HG02588 (cell line): ENCODE measurements at regions not wholly inside any gene's neighbourhood (a gene's known extent, or its start where the extent isn't known, plus 50 kb on each side); places are given as distances from the start of the nearest gene placed in this dataset.

Experiments used
- ATAC-seq: cut with Tn5 transposase; IDR thresholded peaks from one replicate; pipeline ENCODE4 v1.9.1; 2021; ENCODE audit warnings: mild to moderate bottlenecking, moderate library complexity; ENCODE audit not compliant: unreplicated experiment

DNA sequence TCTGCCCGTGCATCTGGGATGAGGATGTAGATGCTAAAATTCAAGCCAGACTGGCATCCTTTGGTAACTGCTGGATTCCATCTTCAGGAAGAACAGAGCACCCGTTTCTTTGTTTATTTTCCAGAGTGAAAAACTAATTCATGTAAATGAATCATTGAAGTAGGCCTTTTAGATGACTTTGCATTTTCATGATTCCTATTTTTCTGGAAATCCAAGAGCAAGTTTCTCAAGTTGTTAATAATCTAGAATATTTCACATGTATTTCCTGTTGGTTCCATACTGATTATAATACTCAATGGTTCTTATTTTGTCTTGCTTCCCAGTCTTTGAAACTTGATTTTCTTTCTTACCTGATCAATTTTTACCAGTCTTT is 328.4 kb downstream of the LPIN1 start:
- no peak for ATAC-seq

GRCh38 chr2:12075603-12076002 is 329.2 kb downstream of the LPIN1 start:
- ATAC-seq, result no peak

GRCh38 chr2:12076810-12077209 is 330.4 kb downstream of the LPIN1 start:
- peak; percentile 50 for ATAC-seq

DNA sequence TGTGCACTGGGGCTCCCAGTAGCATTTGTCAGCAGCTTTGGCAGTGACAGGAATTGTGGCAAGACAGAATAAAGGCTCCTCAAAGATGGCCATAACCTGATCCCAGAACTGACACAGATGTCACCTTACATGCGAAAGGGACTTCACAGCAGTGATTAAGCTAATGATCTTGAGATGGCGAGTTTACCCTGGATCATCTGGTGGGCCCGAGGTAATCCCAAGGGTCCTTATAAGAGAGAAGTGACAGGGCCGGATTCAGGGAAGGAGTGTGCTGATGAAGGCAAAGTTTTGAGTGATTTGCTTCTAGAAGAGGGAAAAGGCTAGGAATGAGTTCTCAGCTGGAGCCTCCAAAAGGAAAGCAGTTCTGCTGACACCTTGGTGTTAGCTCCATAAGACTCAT is 333.9 kb downstream of the LPIN1 start:
- no peak for ATAC-seq

GRCh38 chr2:12081481-12082210 is 335.2 kb downstream of the LPIN1 start:
- ATAC-seq, result no peak

DNA sequence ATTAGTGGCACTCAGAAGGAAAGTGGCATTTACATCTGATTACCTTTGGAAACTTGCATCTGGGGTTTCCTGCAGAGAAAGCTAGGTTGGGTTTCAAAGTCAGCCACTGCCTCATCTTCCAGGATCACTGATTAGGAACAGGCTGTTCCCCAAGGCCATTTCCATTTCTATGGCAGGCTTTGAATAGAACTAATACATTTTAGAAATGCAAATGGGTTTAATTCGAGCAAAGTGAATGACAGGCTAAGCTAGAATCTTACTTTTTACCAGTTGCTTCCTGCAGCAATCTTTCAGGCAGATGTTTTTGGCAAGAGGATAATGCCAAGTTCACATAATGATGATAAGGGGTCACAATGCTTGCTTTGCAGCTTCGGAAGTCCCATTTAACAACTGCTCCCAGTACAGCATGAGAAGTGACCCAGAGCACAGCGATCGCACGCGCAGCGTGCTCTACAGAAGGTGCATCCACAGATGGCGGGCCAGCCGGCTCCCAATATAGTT is 336.7 kb downstream of the LPIN1 start:
- ATAC-seq, result no peak

DNA sequence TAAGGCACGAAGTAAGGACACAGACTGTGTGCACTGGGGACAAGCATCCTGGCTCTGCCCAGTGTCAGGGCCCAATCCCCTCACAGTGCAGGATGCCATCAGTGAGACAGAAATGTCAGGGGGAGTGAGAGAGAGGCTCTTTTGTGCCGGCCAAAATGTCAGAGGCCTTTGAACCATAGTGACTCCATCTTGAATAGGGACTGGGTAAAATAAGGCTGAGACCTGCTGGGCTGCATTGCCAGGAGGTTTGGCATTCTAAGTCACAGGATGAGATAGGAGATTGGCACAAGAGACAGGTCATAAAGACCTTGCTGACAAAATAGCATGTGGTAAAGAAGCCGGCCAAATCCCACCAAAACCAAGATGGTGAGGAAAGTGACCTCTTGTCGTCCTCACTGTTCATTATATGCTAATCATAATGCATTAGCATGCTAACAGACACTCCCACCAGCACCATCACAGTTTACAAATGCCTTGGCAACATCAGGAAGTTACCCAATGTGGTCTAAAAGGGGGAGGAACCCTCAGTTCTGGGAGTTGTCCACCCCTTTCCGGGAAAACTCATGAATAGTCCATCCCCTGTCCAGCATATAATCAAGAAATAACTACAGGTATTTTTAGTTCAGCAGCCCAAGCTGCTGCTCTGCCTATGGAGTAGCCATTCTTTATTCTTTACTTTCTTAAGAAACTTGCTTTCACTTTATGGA is 337.4 kb downstream of the LPIN1 start:
- ATAC-seq, result no peak

- ATAC-seq, result no peak
These were observed 340.7 kb downstream of the LPIN1 start for GRCh38 chr2:12087175-12087574.

DNA sequence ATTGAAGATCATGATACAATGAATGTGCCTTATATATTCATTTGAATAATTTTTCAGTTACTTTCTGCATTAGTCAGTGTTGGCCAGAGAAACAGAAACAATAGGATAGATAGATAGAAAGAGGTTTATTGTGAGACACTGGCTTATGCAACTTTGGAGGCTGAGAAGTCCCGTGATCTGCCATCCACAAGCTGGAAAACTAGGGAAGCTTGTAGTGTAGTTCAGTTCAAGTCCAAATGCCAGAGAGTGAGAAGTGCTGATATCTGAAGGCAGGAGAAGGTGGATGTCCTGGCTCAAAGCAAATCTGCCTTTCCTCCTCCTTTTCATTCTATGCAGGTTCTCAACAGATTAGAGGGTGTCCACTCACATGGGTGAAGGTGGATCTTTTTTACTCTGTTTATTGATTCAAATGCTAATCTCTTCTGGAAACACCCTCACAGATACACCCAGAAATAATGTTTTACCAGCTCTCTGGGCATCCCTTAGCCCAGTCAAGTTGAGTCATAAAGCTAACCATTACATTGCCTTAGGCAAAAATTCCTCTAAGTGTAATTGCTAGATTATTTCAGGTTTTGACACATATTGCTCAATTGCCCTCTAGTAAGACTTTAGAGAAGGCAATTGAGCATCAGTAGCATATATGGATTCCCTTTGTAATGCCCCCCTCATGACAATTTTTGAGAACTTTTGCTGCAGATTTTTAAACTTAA is 341.4 kb downstream of the LPIN1 start:
- no peak for ATAC-seq

GRCh38 chr2:12089001-12089400 is 342.6 kb downstream of the LPIN1 start:
- no peak for ATAC-seq

GRCh38 chr2:12089496-12089895 is 343.1 kb downstream of the LPIN1 start:
- no peak for ATAC-seq

DNA sequence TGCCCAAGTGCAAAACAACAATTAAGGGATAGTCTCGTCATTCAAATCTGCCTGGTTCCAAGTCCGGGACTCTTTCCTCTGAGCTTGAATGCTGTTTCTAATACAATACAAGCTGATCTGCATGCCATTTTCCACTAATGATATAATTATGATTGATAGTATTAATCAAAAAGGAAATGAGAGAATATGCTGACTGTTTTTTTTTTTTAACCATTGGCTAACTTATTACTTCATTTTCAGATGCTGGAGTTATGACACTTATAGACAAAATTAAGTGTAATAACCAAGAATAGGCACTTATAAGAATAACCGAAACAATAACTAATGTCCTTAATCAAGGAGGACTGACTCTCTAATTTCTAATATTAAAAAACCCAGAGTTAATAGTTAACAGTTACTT is 343.6 kb downstream of the LPIN1 start:
- no peak for ATAC-seq

DNA sequence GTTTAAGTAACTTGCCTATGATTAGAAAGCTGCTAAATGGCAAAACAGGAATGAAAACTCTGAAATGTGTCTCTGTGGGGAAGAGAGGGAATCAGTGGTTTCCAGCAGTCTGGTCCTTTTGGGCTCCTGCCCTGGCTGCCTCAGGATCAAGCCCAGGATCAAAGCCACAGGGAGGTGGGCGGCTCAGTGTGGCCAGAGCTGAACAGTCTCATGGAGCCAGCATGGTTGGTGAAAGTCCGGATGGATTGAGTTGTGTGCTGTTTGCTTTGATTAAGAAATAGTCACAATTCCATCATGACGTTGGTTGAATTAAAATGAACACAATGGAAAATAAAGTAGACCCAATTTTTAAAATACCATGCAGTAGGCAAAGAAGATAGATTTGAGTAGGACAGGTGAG is 344.2 kb downstream of the LPIN1 start:
- no peak for ATAC-seq

DNA sequence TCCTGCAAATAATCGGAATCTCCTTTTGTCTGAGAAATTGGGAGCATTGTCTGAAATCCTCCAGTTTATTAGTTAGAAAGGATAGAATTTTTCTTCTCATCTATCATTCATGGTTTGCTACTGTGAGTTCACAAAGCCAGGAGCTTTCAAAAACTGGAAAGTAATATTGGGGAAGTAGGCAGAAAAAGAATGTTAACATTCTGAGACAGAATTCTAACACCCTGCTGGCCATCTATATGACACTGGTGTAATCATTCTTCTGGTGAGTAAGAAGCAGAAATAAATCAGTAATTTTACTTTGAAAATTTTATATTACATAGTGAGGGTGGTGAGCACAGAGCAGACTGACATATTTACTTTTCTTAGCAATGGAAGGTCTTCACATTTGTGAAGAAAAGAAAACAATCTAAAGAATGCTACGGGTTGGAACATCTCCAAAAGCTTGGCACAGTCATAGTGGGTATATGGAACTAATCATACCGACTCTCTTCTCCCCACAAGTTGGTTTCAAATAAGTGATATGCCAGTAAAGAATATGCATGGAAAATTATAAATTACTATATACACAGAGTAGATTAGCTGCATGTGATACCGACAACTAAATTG is 344.9 kb downstream of the LPIN1 start:
- ATAC-seq, result no peak

DNA sequence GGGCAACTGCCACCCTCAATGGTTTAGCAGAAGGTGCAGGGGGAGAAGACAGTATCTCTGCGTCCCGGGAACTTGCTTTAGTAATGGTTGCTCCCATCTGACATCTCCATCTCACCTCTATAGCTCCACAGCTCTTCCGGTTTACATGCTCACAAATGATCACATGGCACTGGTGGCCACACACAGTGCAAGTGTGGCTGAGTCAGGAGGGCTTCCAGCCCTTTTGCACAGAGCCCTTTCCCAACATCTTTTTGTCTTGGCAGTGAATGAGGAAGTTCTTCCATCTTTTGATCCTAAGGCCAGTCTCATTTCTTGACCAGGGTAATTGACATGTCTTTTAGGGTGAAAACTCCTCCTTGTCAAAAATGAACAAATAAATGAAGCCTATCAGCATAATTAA is 347.7 kb downstream of the LPIN1 start:
- ATAC-seq, result no peak

DNA sequence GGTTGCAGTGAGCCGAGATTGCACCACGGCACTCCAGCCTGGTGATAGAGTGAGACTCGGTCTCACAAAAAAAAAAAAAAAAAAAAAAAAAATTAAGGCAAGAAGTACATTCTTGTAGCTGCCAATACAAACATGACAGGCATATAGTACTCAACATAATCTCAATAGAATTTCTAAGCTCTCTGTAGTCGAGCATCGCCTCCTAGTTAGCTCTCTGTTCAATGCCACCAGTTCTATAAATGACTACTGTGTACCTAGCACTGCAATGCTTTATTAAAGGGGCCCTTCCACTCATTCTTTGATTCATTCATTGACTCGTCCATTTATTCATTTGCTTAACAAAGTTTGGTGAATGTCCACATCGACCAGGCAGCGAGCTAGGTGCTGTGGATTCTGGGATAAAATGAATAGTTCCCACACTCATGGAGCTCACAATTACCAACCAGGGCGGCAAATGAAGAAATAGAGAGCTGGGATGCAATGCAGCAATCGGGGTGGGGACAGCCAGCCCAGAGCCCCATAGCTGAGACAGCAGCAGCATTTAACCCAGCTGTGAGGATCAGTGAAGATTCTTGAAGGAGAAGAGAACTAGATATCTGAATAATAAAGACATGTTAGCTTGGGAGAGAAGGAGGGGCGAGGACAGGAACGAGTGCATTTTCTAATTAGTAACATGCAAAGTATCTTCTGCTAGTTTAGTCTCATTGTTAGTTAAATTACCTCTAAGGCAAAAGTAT is 349.8 kb downstream of the LPIN1 start:
- no peak for ATAC-seq

- ATAC-seq, result no peak
These were observed 350.5 kb downstream of the LPIN1 start for GRCh38 chr2:12096788-12097449.

DNA sequence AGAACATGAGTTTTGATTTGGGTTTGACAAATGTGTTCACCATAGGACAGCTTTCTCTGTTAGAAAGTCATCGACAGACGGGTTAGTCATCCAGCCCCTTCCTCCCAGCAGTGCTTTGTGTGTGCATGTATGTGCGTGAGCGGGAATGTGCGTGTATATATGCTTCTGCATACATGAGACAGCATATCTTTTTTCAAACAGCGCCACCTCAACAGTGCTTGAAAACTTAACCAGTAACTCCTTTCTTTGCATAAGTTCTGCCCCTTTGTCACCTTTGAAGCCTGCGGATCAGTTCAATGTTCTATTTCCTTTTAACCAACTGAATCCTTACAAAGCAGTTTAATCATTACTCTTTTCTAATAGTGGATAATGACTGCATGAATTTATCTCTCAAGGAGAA is 351.4 kb downstream of the LPIN1 start:
- no peak for ATAC-seq

- no peak for ATAC-seq
These were observed 352.9 kb downstream of the LPIN1 start for GRCh38 chr2:12099374-12099773.

DNA sequence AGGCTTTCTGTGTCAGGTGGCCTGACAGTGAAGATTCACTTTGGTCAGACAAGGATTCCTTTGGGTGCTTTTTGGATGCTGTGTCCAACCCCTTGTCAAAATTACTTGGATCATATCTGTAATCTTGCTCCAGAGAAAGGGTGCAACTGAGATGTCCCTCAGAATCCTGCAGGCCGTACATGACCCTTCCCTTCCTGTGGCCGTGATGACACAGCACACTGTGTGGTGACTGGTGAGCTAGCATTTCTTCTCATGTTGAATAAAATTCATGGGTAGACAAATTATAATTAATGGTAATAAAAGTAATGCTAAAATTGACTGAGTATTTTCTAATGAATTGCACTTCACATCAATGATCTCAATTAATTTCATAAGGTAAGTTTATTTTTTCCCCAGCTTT is 356.2 kb downstream of the LPIN1 start:
- no peak for ATAC-seq
